ENCODE measurements at regions not wholly inside any gene's neighbourhood (a gene's known extent, or its start where the extent isn't known, plus 50 kb on each side); places are given as distances from the start of the nearest gene placed in this dataset.

DNA sequence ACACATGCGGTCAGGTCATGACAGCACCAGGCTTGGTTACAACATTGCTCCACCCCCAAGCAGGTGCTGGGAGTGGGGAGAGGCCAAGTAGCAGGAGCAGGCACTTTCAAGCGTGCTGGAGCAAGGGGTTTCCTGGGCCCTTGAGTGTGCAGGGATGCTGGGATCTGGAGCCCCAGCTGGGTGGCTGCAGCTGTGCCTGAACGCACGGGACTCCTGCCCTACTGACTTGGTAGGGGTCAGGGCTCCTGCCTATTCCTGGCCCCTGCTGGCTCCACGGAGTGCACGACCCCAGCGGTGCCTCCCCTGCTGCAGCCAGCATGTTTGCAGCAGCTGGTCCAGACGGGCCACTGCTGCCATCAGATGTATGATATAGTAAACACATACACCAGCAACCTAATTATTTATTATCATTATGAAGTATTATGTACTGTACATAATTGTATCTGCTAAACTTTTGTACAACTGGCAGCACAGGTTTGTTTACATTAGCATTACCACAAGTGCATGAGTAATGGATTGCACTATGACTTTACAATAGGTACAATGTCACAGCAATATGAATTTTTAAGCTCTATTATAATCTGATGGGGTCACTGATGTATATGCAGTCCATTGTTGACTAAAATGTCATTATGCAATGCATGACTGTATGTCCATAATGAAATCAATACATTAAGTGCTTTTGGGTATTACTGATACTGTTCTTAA lies 620.6 kb downstream of the RAPGEF2 start:
- no peak for DNase-seq (ENCODE audit: low read depth in 2 of 2)

DNA sequence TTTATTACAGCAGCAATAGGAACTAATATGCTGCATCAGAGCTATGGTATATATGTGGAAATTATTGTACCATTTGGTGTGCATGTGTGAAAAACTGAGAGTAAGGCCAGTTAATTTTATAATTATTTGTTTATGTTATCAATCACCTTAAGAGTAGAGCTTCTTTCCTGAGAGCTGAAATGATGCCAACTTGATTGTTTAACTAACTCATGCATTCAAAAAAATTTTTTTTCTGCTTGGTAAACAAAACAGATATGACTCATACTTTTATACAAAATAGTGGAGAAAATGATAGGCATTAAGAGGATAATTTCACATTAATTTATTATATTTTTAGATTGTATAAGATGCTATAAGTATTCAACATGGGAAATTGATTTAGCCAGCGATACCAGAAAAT lies 622.7 kb downstream of the RAPGEF2 start:
- no peak for DNase-seq (ENCODE audit: low read depth in 2 of 2)

DNA sequence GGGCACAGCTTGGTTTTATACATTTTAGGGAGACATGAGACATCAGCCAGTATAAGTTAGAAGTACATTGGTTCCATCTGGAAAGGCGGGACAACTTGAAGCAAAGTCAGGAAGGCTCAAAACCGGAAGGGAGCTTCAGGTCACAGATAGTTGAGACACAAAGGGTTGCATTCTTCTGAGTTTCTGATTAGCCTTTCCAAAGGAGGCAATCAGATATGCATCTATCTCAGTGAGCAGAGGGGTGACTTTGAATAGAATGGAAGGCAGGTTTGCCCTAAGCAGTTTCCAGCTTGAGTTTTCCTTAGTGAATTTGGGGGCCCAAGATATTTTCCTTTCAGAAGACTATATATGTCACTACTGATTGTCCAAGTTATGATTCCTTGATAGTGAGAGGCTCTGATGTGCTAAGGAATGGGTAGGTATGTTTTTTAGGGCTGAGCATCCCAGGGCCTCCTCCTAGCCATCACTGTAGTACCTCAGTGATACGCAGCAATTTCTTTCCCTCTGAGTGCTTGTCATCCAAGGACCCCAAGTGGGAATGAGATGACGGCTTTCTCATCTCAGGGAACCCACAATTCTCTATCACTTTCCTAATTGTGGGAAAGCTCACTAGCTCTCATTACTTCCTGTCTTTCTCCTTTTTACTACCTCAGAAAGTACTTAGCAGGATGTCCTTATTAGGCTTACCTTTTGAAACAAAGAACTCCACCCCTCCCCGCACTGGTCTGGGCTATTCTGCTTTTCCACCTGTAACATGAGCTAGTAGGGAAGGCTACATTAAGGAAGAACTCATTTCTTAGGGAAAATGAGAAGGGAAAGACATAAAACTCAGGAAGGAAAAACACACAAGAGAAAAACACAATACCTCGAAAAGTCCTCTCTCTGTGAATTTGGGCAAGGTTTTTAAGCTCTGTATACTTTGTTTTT lies 632.7 kb downstream of the RAPGEF2 start:
- no peak for DNase-seq (ENCODE audit: low read depth in 2 of 2)

DNA sequence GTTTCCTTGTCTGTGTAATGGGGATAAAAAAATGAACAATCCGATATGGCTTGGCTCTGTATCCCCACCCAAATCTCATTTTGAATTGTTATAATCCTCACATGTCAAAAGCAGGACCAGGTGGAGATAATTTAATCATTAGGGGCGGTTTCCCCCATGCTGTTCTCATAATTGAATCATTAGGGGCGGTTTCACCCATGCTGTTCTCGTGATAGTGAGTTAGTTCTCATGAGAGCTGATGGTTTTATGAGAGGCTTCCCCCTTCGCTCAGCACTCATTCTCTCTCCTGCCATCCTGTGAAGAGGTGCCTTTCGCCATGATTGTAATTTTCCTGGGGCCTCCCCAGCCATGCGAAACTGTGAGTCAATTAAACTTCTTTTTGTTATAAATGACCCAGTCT lies 633.5 kb downstream of the RAPGEF2 start:
- no peak for DNase-seq (ENCODE audit: low read depth in 2 of 2)

GRCh38 chr4:159743971-159744370 lies 641.1 kb downstream of the RAPGEF2 start:
- no peak for DNase-seq (ENCODE audit: low read depth in 2 of 2)

- no peak for DNase-seq (ENCODE audit: low read depth in 2 of 2)
These were observed 645.1 kb downstream of the RAPGEF2 start for GRCh38 chr4:159747983-159748382.

GRCh38 chr4:159748834-159749444 lies 646.1 kb downstream of the RAPGEF2 start:
- DNase-seq (ENCODE audit: low read depth in 2 of 2), result no peak

DNA sequence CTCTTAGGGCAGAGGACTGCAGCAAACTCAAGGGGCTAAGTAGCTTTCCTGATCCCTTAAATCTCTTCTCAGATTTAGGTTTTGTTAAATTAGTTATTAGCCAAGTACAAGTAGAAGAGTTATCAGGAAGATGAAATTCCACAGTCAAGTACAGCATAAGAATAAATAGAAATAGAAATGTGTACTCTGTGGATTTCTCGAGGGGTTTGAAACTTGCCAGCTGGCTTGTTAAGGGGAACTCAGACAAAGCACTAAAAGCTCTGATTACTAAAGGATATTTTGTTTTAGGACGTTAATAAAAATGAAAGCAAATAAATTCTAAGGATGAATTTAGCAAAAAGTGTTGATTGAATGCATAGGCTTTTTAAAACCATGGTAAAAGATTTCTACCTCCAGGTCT lies 654.6 kb downstream of the RAPGEF2 start:
- DNase-seq (ENCODE audit: low read depth in 2 of 2), result no peak

GRCh38 chr4:159758061-159758460 lies 655.2 kb downstream of the RAPGEF2 start:
- DNase-seq (ENCODE audit: low read depth in 2 of 2), result no peak

DNA sequence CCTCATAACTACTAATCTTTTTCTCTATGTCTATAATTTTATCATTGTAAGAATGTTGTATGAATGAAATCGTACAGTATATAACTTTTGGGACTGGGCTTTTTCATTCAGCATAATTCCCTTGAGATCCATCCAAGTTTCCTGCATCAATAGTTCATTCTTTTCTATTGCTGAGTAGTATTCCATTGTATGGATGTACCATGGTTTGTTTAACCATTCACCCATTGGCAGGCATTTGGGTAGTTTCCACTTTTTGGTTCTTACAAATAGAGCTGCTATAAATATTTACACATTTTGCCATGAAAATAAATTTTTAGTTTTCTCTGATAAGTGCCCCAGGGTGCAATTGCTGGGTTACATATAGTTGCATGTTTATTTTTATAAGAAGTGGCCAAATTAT lies 659.8 kb downstream of the RAPGEF2 start:
- no peak for DNase-seq (ENCODE audit: low read depth in 2 of 2)

DNA sequence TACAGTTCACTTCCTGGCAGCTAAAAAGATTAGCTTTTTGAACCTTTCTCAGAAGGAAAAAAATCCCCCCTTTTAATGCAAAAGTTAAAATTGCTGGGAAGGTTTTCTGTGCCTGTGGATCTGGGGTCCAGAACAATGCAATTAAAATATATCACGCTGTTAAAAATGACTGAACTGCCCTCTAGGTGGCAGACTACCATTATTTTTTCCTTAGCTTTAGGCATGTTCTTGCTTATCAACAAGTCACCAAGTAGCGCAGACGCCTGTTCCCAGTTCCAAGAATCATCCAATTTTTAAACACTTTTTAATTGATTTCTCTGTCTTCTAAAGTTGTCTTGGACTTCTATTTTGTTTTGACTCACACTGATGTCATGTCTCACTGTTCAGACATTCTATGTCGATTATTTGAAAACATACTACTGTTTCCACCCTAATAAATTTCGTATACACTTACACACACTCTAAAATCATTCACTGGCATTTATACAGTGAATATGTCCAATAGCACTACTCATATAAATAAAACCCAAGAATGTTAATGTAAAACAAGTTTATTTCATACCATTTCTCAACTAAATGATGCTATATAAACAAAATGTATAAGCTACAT lies 661.6 kb downstream of the RAPGEF2 start:
- peak; percentile 22 to 45 for DNase-seq (ENCODE audit: low read depth in 2 of 2)

DNA sequence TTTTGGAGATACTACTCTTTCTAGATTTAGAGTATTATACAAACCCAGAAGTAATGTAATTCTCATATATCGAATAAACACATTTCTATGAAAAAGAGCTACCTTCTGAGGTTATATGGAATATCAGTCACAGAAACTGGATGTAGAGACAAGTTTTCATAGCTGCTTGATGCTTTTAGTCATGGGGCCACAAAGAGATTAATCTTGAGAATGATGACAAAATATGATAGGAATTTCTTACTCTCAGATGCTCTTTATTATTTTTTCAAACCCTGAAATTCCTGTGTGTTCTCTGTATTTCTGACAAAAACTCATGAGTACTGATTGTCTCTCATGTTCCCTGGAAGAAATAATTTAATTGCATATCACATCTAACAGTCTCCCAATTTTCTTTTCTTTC lies 662.5 kb downstream of the RAPGEF2 start:
- no peak for DNase-seq (ENCODE audit: low read depth in 2 of 2)

GRCh38 chr4:159766241-159766640 lies 663.4 kb downstream of the RAPGEF2 start:
- no peak for DNase-seq (ENCODE audit: low read depth in 2 of 2)

- no peak for DNase-seq (ENCODE audit: low read depth in 2 of 2)
These were observed 664.5 kb downstream of the RAPGEF2 start for GRCh38 chr4:159767406-159767805.

GRCh38 chr4:159768016-159768415 lies 665.1 kb downstream of the RAPGEF2 start:
- no peak for DNase-seq (ENCODE audit: low read depth in 2 of 2)

DNA sequence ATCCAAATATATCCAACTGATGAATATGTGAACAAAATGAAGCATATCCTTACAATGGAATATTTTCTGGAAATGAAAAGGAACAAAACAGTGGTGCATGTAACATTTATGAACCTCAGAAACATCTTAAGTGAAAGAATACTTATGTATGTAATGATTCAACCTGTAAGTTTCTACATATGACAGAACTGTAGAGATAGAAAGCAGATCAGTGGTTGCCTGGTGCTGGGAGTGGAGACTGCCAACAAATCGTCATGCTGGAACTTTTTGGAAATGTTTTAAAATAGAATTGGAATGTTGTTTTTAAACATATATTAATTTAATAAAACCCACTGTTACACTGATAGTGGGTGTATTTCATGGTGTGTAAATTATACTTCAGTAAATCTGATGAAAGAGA lies 667.5 kb downstream of the RAPGEF2 start:
- DNase-seq (ENCODE audit: low read depth in 2 of 2), result no peak

DNA sequence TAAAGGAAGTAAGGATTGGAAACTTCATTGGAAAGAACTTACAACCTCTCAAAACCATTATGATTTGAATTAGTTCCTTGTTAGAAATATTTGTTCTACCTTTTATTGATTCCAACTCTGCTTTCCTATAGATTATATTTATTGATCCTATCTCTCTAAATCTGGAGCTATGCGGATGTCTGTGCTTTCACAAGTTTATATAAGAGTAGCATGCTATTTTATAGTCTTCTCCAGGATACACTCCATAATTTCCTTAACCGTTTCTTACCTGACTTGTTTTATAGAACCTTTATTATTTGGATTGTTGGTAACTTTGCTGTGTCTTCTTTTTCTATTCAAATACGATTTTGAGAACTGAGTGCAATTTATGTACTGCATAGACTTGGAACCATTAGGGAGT lies 668.1 kb downstream of the RAPGEF2 start:
- DNase-seq (ENCODE audit: low read depth in 2 of 2), result no peak

- DNase-seq (ENCODE audit: low read depth in 2 of 2), result no peak
These were observed 674.1 kb downstream of the RAPGEF2 start for GRCh38 chr4:159776961-159777360.

DNA sequence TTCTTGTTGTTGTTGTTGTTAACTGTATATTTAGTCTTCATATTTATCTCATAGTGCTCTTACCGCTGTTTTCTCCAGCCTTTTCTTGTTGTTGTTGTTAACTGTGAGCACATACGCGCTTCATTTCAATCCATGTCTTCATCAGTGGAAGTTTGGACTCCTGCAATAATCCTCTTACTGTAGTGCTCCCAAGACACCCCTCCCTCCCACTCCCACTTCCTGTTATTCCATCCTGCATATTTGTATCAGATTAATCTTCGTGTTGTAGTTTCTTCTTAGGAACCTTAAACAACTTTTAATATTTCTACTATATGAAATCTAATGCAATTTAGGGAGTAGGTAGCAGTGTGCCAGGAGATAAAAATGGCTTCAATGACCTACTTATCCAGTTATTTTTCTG lies 674.8 kb downstream of the RAPGEF2 start:
- no peak for DNase-seq (ENCODE audit: low read depth in 2 of 2)

- no peak for DNase-seq (ENCODE audit: low read depth in 2 of 2)
These were observed 675.4 kb downstream of the RAPGEF2 start for GRCh38 chr4:159778298-159778697.

GRCh38 chr4:159779716-159780115 lies 676.8 kb downstream of the RAPGEF2 start:
- DNase-seq (ENCODE audit: low read depth in 2 of 2), result no peak
